Spinal cord (tissue), 9 donors: ENCODE measurements at regions not wholly inside any gene's neighbourhood (a gene's known extent, or its start where the extent isn't known, plus 50 kb on each side); places are given as distances from the start of the nearest gene placed in this dataset.

Experiments used
- DNase-seq, 6 donors: peaks; one replicate each; pipeline versions ENCODE4 v3.0.0 to v3.0.0-alpha.2; 2013 to 2015; ENCODE audit warnings: low spot score in 6 of 6, low read depth in 4 of 6
- H3K27ac ChIP-seq: one replicate; pipeline ENCODE4 v1.5.1; 2013; ENCODE audit warnings: low read depth, low read length, control low read depth
- H3K27me3 ChIP-seq: one replicate; pipeline ENCODE4 v1.6.1; 2013; ENCODE audit warnings: low read length; ENCODE audit not compliant: control insufficient read depth, insufficient read depth
- H3K36me3 ChIP-seq: one replicate; pipeline ENCODE4 v1.6.1; 2013; ENCODE audit warnings: low read length; ENCODE audit not compliant: control insufficient read depth, insufficient read depth
- H3K4me1 ChIP-seq: one replicate; pipeline ENCODE4 v1.6.1; 2013; ENCODE audit warnings: low read length; ENCODE audit not compliant: control insufficient read depth, insufficient read depth
- H3K4me3 ChIP-seq: one replicate; pipeline ENCODE4 v1.5.1; 2013; ENCODE audit warnings: low read depth, low read length, control low read depth
- H3K9me3 ChIP-seq: one replicate; pipeline ENCODE4 v1.6.1; 2013; ENCODE audit warnings: low read length; ENCODE audit not compliant: control insufficient read depth, insufficient read depth
- WGBS: methylation state at CpG from one replicate; pipeline ENCODE4 v1.1.5; 2013; ENCODE audit warnings: missing lambda C conversion rate; ENCODE audit not compliant: insufficient coverage; 5-methylcytosine and 5-hydroxymethylcytosine counted together
- donor health status: healthy.

DNA sequence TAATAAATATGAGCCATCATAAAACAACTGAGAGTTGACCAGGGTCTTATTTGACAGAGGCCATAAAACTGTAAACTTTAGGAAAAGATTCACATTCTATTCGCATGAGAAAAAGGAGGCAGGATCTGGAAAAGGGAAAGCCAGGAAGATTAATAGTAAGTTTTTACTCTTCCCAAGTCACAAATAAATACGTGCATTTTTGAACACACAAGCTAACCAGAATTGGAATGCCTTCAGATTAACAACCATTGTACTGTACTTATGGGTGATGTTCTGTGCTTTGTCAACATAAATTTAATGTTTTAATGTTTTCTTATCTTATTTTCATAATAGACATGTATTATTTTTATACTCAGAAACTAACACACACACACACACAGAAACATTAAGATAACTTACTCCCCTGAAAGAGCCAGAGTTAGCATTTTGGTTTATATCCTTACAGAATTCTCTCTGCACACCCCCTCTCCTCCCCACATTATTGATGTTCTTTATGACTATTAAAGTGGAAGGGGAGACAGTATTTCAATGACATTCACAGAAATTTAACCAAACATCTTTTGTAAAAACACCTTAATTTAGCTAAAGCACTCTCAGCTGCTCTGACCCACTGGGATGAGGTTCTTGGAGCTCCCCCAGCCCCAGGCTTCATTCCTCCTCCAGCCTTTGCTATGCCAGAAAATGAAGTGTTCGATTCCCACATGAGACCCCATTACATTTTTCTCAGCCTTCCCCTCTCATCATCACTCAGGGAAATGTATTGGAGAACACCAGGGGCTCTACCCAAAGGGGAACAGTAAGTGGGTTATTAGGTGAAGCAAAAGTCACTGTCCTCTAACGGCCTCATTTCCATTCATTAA is 155.5 kb downstream of the ESM1 start:
- WGBS = no CpG with 5 or more reads among the region's 4 CpGs
- peak in 1 of 6 donors; percentile 8 for DNase-seq
- no peak overlapping the region for H3K4me3 ChIP-seq
- no peaks in the 10 kb centered on the region for H3K4me1 ChIP-seq
- H3K9me3 ChIP-seq = no peaks in the 10 kb centered on the region
- no peak overlapping the region for H3K27ac ChIP-seq
- no peaks in the 10 kb centered on the region for H3K36me3 ChIP-seq
- no peaks in the 10 kb centered on the region for H3K27me3 ChIP-seq

DNA sequence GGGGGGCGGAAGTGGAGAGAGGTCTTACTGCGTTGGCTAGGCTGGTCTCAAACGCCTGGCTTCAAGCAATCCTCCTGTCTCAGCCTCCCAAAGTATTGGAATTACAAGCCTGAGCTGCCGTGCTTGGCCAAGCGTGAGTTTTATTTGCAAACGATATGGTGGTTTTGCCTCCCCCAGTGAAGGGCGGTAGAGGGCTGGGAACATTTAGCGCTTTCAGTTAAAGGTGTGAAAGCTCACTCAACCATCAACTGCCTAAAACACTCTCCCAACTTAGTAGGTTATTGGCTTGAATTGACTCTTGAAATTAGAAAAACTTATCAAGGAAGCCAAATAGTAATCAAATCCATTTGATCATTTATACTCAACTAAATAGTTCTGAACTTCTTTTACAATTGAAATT is 156.3 kb downstream of the ESM1 start:
- 70% methylated on average over 5 of the region's 8 CpGs for WGBS
- Histone ChIP-seq H3K4me3 (no peak overlapping the region), H3K27ac (no peak overlapping the region), H3K9me3 (no peaks in the 10 kb centered on the region), H3K27me3 (no peaks in the 10 kb centered on the region), H3K36me3 (no peaks in the 10 kb centered on the region), H3K4me1 (no peaks in the 10 kb centered on the region)
- no peak for DNase-seq

DNA sequence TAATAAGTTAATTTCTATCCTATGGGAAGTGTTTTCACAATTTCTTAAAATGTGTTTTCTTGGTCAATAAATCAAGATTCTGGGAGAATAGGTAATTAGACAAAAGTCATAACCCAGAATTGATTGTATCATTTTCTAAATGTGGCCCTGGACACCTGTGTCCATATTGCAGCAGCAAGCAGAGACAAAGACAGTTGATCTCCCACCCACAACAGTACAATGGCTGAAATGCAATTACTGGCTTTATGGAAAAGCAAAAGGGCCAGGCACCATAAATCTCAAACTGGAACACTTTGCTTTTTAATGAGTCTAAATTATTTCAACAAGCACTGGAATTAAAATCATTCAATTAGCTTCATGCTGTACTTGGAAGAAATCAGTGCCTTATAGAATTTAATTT is 157.2 kb downstream of the ESM1 start:
- peak in 1 of 6 donors; percentile 60 for DNase-seq
- H3K27ac ChIP-seq = no peak overlapping the region
- H3K9me3 ChIP-seq = no peaks in the 10 kb centered on the region
- H3K27me3 ChIP-seq = no peaks in the 10 kb centered on the region
- no peaks in the 10 kb centered on the region for H3K36me3 ChIP-seq
- H3K4me3 ChIP-seq = no peak overlapping the region
- no peaks in the 10 kb centered on the region for H3K4me1 ChIP-seq

DNA sequence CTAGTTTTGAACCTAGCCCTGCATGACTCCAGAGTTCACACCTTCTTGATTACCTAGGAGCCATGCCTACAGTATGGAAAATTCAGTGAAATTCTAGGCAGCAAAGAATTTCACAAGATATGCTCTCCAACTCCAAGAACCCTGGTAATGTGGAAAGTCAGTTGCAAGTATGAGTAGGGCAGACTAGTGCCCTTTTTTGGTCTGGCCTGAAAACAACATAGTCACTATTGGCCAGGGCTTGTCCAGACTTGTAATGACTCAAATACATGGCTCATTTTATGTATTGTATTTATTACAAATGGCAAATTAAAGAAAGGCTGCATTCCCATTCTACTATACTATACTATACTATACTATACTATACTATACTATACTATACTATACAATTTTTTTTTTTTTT is 160.4 kb downstream of the ESM1 start:
- H3K4me1 ChIP-seq = no peaks in the 10 kb centered on the region
- no peak overlapping the region for H3K27ac ChIP-seq
- no peaks in the 10 kb centered on the region for H3K36me3 ChIP-seq
- H3K4me3 ChIP-seq = no peak overlapping the region
- DNase-seq = no peak
- H3K27me3 ChIP-seq = no peaks in the 10 kb centered on the region
- no peaks in the 10 kb centered on the region for H3K9me3 ChIP-seq

DNA sequence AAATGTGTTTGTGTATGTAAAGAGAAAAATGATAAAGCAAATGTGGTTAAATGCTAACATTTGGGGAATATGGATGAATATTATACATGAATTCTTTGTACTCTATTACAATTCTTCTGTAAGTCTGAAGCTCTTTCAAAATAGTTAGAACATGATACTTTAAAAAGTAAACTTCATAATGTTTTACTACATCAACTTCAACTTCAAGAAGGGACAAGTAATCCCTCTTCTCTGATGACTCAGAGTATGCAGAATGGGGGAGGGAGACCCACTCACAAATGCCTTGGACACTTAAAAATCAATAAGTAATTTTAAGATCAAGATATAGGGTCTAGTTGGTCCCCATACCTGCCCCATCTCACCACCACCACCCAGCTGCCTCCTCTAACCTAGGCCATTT is 162.4 kb downstream of the ESM1 start:
- DNase-seq = no peak
- H3K9me3 ChIP-seq = no peaks in the 10 kb centered on the region
- H3K27ac ChIP-seq = no peak overlapping the region
- no peaks in the 10 kb centered on the region for H3K36me3 ChIP-seq
- H3K4me3 ChIP-seq = no peak overlapping the region
- H3K4me1 ChIP-seq = no peaks in the 10 kb centered on the region
- H3K27me3 ChIP-seq = no peaks in the 10 kb centered on the region

DNA sequence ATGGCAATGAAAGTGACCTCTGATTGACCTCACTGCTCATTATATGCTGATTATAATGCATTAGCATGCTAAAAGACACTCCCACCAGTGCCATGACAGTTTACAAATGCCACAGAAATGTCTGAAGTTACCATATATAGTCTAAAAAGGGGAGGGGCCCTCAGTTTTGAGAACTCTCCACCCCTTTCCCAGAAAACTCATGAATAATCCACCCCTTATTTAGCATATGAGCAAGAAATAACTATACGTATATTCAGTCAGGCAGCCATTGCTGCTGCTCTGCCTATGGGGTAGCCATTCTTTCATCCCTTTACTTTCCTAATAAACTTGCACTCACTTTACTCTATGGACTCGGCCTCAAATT is 163.1 kb downstream of the ESM1 start:
- Histone ChIP-seq H3K9me3 (no peaks in the 10 kb centered on the region), H3K4me3 (no peak overlapping the region), H3K4me1 (no peaks in the 10 kb centered on the region), H3K27ac (no peak overlapping the region), H3K27me3 (no peaks in the 10 kb centered on the region), H3K36me3 (no peaks in the 10 kb centered on the region)
- no peak for DNase-seq
- 89% methylated on average over 1 of the region's 2 CpGs for WGBS

DNA sequence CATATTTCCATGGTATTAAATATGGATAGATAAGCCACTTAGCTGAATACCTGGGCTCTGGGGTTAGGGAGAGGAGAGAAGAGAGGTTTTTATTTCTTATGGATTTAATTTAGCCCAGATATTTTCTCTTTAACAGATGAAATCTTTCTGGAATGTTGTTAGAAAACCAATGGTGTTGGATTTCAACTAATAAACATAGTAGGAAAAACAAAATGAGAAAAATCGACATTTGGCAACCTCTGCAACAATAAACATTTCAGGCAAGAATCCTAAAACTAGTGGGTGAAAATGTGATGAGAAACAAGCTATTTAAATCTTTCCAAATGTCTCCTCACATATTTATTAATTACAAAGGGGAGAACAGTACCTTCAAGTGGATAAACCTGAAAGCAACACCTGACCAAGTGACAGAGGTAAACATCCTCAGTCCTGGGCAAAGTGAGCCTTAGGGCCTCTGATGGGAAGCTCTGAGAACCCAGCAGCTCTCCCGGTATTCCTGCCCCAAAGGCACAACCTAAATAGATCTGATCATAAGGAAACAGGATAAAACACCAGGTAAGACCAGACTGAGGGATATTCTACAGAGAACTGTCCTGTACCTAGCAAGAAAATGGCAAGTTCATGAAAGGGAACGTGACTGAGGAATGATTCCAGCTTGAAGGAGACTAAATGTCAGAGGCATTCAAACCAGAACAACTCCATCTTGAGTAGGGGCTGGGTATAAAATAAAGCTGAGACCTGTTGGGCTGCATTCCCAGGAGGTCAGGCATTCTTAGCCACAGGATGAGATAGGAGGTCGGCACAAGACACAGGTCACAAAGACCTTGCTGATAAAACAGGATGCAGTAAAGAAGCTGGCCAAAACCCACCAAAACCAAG is 163.7 kb downstream of the ESM1 start:
- H3K4me1 ChIP-seq = no peaks in the 10 kb centered on the region
- H3K27ac ChIP-seq = no peak overlapping the region
- WGBS = 86% methylated on average over 1 of the region's 4 CpGs
- H3K4me3 ChIP-seq = no peak overlapping the region
- no peaks in the 10 kb centered on the region for H3K27me3 ChIP-seq
- DNase-seq = no peak
- no peaks in the 10 kb centered on the region for H3K9me3 ChIP-seq
- no peaks in the 10 kb centered on the region for H3K36me3 ChIP-seq

DNA sequence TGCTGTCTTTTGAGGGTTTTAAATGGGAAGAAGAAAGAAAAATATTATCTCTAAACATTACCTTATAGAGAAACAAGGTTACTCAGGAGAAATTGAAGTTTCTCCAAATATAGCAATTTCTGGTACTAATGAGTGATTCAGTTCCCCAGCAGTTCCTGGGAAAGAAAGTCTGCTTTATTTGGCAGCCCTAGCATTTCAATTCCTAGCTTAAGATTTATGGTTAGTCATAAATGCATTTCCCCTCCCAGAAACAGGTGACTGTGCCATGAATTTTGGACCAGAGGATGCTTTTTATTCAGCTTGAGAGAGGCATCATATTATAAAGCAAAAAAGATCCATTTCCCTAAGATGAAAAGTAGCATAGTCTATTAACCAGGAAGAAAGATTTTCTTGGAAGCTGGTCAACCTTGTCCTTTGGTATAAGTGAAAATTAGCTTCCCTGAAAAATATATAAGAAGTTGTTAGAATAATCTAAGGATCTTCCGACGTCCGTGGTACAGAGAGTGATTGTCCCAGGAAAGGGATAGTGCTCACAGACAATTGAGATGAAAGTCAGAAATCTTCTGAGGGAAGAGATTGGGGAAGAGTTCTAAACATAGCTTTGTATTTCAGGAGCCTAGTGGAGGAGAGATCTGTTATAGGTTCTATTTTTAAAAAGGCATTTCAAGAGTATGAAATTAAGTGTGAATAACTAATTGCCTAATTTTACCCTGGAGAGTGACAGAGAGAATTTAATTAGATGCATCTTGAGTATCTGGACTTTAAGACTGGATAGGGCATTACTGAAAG is 164.9 kb downstream of the ESM1 start:
- H3K27ac ChIP-seq = no peak overlapping the region
- no peak overlapping the region for H3K4me3 ChIP-seq
- DNase-seq = no peak
- no peaks in the 10 kb centered on the region for H3K4me1 ChIP-seq
- 90% methylated on average over 3 of the region's 3 CpGs for WGBS
- no peaks in the 10 kb centered on the region for H3K9me3 ChIP-seq
- H3K27me3 ChIP-seq = no peaks in the 10 kb centered on the region
- H3K36me3 ChIP-seq = no peaks in the 10 kb centered on the region

DNA sequence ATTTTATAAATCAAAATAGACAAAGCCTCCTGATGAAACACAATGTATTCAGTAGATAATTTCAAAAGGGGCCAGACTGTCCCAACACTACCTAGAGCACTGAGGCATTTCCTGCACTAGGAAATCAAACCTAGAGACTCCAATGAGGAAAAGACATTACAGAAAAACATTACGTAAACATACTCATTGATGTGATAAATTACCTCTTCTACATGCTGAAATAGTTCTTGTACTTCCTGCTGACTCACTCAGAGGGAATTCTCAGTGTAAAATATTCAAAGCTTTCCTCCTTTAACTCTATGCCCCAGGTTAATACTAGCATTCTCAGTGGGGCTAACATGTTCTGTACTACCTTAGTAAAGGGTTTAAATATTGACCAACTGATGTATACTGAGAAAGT is 178.0 kb downstream of the ESM1 start:
- no peak overlapping the region for H3K4me3 ChIP-seq

More for the DNA sequence above, 178.0 kb downstream of the ESM1 start:
- no CpG with 5 or more reads among the region's 1 CpG for WGBS
- no peak overlapping the region for H3K27ac ChIP-seq
- no peaks in the 10 kb centered on the region for H3K36me3 ChIP-seq
- DNase-seq = no peak
- no peaks in the 10 kb centered on the region for H3K27me3 ChIP-seq
- no peaks in the 10 kb centered on the region for H3K9me3 ChIP-seq
- H3K4me1 ChIP-seq = no peaks in the 10 kb centered on the region
